NOMO-1 treated with dmso at 0.1 percent for 144 hours (cell line): ENCODE measurements at regions not wholly inside any gene's neighbourhood (a gene's known extent, or its start where the extent isn't known, plus 50 kb on each side); places are given as distances from the start of the nearest gene placed in this dataset.
A peak's percentile ranks its signal among the peaks of the same experiment; 100 is the strongest.

Source experiments
- DNase-seq: peaks from one replicate; lab custom pipeline; 2025; ENCODE audit not compliant: unreplicated experiment; lab: John Stamatoyannopoulos, UW

DNA sequence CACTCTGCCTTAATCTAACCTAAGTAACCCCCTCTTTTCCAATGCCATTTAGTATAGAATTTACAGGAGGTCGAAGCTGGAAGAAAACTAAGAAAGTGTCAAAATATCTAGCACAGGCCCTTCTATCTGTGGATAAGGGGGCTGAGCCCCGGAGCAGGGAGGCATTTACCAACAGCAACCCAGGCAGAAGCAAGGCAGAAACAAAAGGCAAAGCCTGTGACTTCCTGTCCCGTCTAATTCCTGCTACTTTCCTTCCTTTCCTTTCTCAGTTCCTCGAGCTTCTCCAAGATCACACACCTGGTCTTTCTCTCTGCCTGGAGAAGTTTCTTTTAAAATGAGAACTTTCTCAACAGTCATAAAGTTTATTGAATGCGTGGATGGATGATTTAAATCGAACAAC, 146.0 kb downstream of the FOXA2 start:
- no peak for DNase-seq

GRCh38 chr20:22437354-22437753, 147.0 kb downstream of the FOXA2 start:
- DNase-seq, result no peak

DNA sequence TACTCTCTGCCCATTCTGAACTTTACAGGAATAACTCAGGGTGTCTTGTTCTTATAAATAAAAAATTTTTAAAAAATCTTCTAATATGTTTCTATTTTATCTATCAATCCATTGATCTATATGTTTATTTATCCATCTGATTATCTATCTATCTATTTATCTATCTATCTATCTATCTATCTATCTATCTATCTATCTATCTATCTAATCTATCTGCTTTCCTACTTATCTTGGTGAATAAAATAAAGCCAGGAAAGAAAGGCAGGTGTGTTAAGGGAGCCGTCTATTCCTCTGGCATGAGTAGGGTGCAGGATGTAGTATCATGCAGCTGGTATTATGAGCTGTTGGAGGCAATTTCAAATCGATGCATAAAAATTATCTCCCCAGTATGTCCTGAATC, 153.0 kb downstream of the FOXA2 start:
- no peak for DNase-seq

DNA sequence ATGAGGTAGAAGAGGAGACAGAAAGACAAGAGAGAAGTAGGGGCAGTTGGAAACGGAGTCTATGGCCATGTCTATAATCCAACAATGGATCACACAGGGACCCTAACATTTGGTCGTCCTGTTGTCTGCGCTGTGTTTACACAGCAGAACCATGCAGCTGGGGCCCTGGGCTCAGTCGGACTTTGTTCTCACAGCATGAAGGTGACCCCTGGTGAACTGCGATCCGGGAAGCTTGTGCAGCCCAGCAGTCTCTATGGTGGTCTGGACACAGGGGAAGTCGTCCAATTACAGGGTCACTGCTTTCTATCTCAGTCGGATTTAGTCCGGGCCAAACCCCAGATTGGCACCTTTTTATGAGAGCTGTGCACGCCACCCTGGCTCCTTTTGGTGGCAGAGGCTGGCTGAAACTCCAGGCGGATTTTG, 153.6 kb downstream of the FOXA2 start:
- no peak for DNase-seq

DNA sequence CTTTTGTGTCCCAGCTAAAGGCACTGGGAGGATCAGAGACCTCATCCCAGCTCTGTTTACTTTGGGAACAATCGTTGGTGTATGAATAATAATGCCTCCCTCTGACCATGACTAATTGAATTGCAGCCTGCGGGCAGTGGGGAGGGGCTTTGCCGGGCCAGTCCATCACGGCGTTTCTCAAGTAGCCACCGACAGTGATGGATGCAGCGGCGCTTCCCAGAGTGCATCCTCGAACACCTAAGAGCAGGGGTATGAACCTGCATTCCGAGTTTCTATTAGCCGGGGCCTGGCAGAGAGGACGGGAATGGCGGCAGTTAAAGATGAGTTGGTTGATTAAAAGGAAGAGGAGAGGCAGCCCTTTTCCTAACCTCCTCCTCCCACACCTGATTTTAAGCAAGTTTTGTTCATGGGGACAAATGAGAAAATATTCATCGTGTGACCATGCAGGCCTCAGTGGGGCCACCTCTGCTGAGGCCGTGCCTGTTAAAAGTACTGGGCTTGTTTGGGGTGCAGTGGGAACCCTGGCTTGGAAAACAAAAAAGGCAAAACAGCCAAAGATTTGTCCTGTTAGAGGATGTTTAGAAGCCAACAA, 154.1 kb downstream of the FOXA2 start:
- DNase-seq, result no peak

DNA sequence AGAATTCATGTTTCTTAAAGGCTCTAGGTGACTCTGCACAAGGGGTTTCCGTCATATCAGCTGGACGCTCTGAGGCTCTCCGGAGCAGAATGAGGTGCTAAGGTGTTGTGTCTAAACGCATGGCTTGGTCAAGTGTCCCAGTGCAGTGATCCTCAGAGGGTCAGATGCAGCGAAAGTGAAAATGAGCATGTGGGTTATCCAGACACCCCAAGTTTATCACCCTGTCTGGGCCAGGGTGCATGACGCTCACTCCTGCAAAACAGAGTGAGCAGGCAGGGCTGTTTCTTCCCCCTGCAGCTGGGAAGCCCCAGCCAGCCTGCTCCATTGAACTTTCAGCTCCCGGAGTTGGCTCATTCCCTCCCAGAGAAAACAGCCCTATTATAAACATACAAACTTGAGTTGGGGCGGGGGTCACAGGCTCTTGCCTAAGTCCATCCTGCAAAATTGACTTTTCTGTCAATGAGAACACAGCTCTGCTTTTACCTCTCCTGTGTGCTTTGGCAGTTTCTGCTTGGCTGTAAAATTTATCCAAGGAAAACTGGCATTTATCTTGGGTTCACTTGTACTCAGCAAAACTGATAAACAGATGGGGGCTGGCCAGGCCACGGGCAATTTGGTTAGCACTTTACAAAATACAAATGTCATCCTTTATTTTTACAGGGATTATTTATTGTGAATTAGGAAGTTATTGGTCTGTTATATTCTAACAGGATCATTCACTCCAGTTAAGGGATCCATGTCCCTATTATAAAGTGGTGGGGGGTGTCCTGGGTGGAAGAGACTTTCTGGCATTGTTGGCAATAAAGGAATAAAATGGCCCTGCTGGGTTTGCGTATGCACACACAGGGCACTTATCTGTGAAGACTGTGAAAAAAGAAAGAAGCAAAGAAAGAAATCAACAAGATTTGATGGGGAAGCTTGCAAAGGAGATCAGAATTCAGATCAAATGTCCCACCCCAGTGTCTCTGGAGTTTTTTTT, 154.9 kb downstream of the FOXA2 start:
- DNase-seq, result no peak

- no peak for DNase-seq
Observed at GRCh38 chr20:22428051-22428450, 156.3 kb downstream of the FOXA2 start.

- DNase-seq, result no peak
Observed at GRCh38 chr20:22426772-22427171, 157.6 kb downstream of the FOXA2 start.

DNA sequence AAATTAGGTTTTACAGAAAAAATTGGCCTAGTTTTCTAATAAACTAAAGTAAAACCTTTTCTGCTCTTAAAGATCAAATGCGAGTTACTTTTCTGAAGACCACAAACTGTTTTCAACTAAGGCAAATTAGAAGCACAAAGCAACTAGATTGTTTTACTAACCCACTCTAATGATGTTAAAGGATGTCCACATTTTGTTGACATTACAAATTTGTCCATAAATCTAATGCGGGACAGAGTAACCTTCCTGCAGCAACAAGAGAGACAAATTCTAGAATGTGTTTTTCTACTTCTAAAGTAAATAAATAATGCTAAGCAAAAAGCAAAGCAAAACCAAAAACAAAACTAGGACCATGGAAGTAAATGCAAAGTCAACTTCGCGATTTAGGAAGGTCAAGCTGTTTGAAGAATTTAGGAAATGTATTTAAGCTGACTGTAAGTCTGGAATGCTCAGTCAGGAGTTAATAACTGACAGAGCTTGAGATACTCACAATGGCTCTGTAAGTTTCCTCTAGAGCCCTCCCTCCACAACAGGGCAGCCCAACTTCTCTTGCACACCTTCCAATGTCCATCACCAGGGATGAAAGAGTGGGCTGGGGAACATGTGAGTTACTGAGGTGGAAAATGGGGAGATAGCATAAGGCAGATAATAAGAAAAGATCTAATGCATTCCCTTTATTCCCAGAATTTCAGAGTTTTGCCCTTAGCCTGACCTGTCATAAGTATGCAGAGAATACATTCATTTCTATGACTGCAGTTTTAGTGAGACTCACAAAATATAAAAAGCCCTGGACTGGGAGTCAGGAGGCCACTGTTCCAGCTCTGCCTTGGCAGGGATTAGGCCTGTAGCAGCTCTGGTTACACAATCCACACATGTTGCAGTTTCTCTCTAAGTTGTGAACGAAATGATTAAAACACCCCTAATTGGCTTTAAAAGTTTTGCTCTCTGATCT, 158.8 kb downstream of the FOXA2 start:
- no peak for DNase-seq

- DNase-seq, result no peak
Observed at GRCh38 chr20:22423190-22423832, 161.1 kb downstream of the FOXA2 start.

- no peak for DNase-seq
Observed at GRCh38 chr20:22420116-22420598, 164.2 kb downstream of the FOXA2 start.

DNA sequence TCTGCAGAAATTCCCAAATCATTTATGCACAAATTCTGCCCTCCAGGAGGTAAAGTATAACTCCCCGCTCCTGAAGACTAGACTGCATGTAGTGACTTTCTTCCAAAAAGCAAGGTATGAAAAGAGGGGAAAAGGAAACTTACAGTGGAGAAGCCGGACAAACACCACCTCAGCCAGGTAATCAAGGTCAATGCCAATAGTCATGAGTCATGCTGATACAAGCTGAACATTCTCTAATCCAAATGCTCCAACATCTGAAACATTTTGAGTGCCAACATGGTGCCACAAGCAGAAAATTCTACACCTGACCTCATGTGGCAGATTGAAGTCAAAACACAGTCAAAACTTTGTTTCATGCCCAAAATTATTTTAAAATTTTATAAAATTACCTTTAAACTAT, 165.6 kb downstream of the FOXA2 start:
- DNase-seq, result no peak

DNA sequence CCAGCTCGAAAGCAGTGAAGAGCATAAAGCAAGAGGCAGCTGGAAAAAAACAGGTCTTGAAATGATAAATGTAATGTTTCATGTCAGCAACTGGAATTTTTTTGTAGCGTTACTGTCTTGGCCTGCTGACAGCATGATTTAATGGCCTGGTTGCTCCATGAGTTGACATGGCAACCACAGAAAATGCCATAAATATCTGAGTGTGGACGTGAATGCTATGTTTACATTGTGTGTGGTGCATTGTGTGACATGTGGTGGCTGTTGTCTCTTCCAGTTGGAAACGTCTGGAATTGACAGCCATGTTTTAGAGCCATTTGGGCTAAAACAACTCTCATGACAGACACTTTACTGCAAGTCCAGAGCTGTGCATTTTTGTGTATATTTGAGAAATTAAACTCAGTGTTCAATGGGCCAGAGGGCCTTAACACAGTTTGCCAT, 170.0 kb downstream of the FOXA2 start:
- DNase-seq, result peak; percentile 20

DNA sequence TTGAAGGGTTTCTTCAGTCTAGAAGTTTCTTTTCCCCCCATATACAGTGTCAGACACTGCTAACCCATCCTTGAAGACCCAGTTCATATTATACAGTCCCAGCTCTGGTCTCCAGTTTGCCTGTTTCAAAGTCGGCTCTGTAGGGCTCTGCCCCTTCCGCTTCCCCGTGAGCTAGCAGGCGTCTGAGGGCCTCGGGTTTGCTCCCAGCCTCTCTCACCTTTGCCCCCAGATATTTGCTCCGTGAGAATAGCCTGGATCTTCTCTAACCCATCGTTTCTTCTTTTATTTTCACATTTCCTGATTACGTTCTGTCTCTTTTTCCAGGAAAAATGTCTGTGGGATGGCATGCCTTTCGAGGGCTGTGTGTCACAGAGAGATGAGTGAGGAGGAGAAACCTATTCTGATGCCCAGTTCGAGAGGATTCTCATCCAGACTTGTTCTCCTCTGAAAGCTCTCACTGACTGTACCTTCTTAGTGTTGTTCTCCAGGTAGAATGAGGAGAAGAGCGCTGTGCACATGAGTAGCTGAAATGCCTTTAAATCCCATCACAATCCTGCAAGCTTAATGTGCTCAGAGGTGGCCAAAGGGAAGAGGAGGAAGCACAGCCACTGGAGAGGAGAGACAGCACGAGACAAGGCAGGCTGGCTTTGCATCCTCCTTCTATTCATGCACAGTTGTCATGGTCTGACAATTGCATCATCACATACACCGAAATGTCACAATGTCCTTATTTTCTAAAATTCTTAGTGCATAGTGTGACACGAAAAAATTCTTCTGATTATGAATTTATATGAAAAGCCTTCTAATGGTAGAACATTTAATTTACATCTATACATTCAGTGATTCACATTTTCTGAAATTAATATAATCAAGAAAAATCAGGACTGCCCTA, 171.1 kb downstream of the FOXA2 start:
- no peak for DNase-seq

DNA sequence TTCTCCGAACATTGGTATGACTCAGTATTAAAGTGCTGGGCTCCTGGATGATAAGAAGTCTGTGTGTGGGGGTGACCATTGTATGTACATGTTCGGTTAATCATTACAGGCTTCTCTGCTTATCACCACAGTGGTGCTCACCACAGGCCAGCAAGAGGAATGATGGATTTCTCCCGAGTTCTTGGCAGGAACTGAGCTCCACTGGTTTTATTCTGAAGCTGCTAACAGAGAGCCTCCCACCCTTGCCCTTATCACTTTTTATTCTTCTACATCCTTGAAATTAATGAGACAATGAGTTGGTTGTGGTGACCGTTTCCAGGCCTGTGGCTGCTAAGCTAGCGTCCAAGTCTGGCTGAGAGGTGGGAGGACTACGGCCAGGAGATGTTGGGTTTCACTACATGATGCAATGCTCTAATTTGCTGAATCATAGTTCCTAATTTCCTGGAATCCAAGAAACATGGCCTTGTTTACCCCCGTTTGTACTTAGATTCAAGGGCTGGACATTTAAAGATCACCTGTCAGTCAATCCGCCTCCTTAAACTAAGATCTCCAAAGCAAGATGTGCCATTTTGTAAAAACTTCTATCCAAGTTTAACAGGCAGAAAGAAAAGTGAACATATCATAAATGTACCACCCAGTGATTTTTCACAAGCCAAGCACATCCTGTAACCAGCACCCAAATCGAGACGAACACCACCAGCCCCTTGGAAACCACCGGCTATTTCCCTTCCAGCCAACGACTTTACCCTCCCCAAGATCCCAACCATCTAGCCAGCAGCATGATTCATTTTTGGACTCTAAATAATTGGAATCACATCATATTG, 172.5 kb downstream of the FOXA2 start:
- DNase-seq, result no peak

- no peak for DNase-seq
Observed at GRCh38 chr20:22411286-22411626, 173.1 kb downstream of the FOXA2 start.

- DNase-seq, result no peak
Observed at GRCh38 chr20:22410556-22411130, 173.7 kb downstream of the FOXA2 start.
